GM19468 (cell line): ENCODE measurements at regions not wholly inside any gene's neighbourhood (a gene's known extent, or its start where the extent isn't known, plus 50 kb on each side); places are given as distances from the start of the nearest gene placed in this dataset.
"Not testable (repeated sequence)": the region's sequence is repeated elsewhere in the genome, so short reads cannot be mapped to it uniquely, and the experiment has no call there.

Source experiments
- ATAC-seq: cut with Tn5 transposase; IDR thresholded peaks from one replicate; pipeline ENCODE4 v1.9.1; 2021; ENCODE audit warnings: mild to moderate bottlenecking, moderate library complexity, moderate number of reproducible peaks; ENCODE audit not compliant: unreplicated experiment; ENCODE audit errors: extremely low read depth

- ATAC-seq, result peak; percentile 89
Observed at GRCh38 chr13:52565324-52565723, 76.9 kb upstream of the HNRNPA1L2 start.

- ATAC-seq, result peak; percentile 23
Observed at GRCh38 chr13:52569904-52570602, 72.2 kb upstream of the HNRNPA1L2 start.

- not testable (repeated sequence) for ATAC-seq
Observed at GRCh38 chr13:52571163-52571562, 71.1 kb upstream of the HNRNPA1L2 start.

GRCh38 chr13:52582962-52583361 is 59.3 kb upstream of the HNRNPA1L2 start:
- ATAC-seq, result not testable (repeated sequence)
